AG04449 (cell line): ENCODE measurements at regions not wholly inside any gene's neighbourhood (a gene's known extent, or its start where the extent isn't known, plus 50 kb on each side); places are given as distances from the start of the nearest gene placed in this dataset.

Experiments used
- CTCF ChIA-PET: fragments of 350-600 bp; formaldehyde crosslinking; extraction: SDS; loops from one replicate; lab custom pipeline; 2021; ENCODE audit warnings: antibody characterized with exemption; lab: Yijun Ruan, JAX
- POLR2A ChIA-PET: fragments of 400-600, 350-600 bp; formaldehyde crosslinking; extraction: SDS; loops from one replicate; lab custom pipeline; 2020; ENCODE audit warnings: antibody characterized with exemption, inconsistent platforms; lab: Yijun Ruan, JAX
- DNase-seq: peaks from one replicate; pipeline ENCODE4 v3.0.0-alpha.2; 2010; ENCODE audit warnings: low read depth, low spot score
- H3K4me3 ChIP-seq: 2 replicates; pipeline ENCODE4 v1.5.1; 2011; ENCODE audit warnings: low read depth, mild to moderate bottlenecking, control low read depth, low read length
- TF ChIP-seq, protein P1 (sequence below): IDR thresholded peaks from one replicate; pipeline ENCODE4 v1.5.1; 2011; ENCODE audit warnings: mild to moderate bottlenecking, moderate library complexity, low read length, control low read depth, inconsistent platforms; ENCODE audit not compliant: insufficient read depth; ENCODE audit errors: missing control alignments

DNA sequence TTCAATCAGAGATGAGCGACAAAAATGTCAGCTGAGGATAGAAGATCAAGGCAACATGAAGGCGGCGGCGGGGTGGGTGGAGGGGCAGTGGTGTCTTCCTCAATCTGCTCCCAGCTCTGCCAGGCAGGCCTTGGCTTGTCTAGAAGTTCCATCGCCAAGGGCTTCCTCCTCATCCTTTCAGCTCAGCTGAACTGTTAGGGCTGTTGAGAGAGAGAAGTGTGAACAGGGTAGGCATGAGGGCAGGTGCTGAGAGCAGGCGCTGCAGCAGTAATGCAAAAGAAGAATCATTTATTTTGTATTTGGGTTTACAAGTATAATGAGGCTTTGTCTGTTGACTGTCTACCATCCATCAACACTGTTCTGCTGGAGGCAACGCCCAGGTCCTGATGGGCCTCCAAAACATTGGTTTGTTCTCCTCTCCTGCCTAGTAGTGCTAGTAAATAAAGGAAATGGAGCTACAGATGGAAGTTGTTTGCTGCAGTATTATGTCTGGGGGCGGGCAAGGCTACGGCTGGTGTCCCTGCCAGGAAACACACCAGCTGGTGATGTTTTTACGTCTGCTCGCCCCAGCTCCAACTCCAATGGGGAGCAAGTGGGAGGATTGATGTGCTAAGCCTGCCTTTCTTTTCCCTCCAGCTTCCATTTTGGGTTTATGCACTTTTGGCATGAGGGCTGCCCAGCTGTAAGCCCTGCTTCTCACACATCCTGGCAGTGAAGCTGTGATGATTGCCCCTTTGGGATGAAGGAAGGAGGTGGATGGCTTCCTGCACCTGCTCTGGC, 139.4 kb upstream of the BOD1L1 start:
- DNase-seq, result no peak
- TF ChIP-seq, protein P1, sequence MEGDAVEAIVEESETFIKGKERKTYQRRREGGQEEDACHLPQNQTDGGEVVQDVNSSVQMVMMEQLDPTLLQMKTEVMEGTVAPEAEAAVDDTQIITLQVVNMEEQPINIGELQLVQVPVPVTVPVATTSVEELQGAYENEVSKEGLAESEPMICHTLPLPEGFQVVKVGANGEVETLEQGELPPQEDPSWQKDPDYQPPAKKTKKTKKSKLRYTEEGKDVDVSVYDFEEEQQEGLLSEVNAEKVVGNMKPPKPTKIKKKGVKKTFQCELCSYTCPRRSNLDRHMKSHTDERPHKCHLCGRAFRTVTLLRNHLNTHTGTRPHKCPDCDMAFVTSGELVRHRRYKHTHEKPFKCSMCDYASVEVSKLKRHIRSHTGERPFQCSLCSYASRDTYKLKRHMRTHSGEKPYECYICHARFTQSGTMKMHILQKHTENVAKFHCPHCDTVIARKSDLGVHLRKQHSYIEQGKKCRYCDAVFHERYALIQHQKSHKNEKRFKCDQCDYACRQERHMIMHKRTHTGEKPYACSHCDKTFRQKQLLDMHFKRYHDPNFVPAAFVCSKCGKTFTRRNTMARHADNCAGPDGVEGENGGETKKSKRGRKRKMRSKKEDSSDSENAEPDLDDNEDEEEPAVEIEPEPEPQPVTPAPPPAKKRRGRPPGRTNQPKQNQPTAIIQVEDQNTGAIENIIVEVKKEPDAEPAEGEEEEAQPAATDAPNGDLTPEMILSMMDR, result no peak
- no peak overlapping the region for H3K4me3 ChIP-seq
- ChIA-PET POLR2A (no interaction called here), CTCF (no interaction called here)

DNA sequence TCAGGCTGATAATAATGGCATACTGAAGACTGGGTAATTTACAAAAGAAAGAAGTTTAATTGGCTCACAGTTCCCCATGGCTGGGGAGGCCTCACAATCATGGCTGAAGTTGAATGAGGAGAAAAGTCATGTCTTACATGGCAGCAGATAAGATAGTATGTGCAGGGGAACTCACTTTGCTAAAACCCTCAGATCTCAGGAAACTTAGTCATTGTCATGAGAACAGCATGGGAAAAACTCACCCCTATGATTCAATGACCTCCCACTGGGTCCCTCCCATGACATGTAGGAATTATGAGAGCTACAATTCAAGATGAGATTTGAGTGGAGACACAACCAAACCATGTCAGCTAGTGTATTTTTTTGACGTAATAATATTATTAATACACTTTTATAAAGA, 149.8 kb upstream of the BOD1L1 start:
- POLR2A ChIA-PET, result no interaction called here
- TF ChIP-seq, protein P1, result no peak
- DNase-seq, result no peak
- CTCF ChIA-PET, result no interaction called here
- H3K4me3 ChIP-seq, result no peak overlapping the region

DNA sequence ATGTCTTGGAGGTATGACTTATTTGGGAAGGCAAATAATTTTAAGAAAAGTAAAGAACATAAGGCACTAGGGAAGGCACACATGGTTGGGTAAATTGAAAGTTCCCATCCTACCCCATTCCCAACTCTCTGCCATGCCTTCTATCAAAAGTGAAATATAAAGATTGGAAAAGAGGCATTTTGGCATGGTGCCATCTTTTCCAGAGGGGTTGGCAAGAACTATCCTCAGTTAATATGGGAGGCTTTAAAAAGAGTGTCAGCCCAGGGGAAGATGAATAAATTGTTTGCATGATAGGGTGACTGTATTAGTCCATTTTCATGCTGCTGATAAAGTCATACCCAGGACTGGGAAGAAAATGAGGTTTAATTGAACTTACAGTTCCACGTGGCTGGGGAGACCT, 150.8 kb upstream of the BOD1L1 start:
- POLR2A ChIA-PET, result no interaction called here
- DNase-seq, result no peak
- TF ChIP-seq, protein P1, result no peak
- CTCF ChIA-PET, result no interaction called here
- H3K4me3 ChIP-seq, result no peak overlapping the region

DNA sequence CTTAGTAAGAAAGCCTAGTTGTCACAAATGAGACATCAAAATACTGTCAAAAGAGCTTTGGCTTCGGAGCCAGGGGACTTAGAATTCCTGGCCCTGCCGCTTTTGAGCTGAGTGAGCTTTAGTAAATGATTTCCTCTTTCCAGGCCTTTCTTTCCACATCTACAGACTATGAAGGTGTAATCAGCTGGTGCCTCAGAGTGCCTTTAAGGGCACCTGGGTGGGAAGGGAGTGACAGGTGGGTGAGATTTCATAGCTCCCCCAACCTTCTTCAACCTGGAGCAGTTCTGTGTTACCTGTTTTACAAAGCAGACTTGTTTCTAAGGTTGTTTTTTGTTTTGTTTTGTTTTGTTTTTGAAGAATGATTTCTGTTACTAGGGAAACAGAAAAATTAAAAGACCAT, 154.7 kb upstream of the BOD1L1 start:
- no peak for DNase-seq
- no peak overlapping the region for H3K4me3 ChIP-seq
- POLR2A ChIA-PET, result no interaction called here
- TF ChIP-seq, protein P1, result no peak
- CTCF ChIA-PET, result no interaction called here

DNA sequence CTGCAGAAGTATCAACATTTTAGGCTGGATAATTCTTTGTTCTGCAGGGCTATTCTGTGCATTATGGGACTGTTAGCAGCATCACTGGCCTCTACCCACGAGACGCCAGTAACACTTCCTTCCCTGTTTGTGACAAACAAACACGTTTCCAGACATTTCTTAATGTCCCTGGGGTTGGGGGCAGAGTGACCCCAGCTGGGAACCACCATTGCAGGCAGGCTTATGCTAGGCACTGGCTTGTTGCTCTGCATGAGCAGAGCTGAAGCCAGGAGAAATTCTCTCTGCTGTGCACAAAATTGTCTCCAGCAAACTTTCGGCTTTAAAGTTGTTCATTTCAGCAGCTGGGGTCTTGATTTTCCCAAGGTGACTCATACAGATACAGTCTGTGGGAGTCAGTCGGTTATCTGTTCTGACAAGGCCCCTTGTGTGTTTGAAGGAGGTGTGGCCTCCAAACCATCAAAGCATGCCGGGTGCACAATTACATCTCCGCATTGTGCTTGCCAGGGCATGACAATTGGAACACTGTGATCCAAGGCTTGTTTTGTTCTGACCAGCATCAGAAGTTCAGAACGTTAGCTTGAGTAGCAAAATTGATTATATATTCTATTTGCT, 156.4 kb upstream of the BOD1L1 start:
- TF ChIP-seq, protein P1, result no peak

DNA sequence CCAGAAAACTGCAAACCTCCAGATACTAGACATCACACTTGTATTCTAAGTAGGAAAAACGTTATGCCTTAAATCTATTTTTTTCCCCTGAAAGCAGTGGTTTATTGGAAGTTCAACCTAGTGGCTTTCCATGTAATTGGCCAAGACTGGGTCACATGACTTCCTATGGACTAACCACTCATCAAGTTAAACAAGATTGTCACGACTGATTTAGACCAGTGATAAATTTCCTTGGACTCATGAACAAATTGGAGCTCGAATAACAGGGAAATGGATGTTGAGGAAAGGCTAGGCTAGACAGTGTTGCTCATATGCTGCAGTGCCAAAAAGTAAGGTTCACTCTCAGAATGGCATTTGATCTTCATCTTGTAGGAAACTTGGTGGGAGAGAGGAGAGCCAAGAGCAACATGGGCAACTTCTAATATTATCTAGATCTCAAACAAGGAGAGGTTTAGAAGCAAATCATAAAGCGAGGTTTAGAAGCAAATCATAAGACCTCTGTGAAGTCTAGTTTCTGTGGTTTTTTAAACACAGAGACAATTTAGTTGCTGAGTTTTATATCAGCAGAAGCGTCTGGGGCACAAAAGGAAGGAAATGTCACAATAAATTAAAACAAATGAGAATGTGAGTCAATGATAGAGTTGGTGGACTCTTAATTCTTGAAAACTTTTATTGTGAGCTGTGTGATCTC, 165.6 kb upstream of the BOD1L1 start:
- H3K4me3 ChIP-seq, result no peak overlapping the region
- ChIA-PET CTCF (no interaction called here), POLR2A (no interaction called here)
- DNase-seq, result no peak
- TF ChIP-seq, protein P1, result no peak

More for the DNA sequence above, 156.4 kb upstream of the BOD1L1 start:
- H3K4me3 ChIP-seq, result no peak overlapping the region
- POLR2A ChIA-PET, result no interaction called here
- DNase-seq, result no peak
- CTCF ChIA-PET, result no interaction called here
